Heart right ventricle (tissue), 16 donors: ENCODE measurements at regions not wholly inside any gene's neighbourhood (a gene's known extent, or its start where the extent isn't known, plus 50 kb on each side); places are given as distances from the start of the nearest gene placed in this dataset.

Experiments used
- ATAC-seq, 8 donors: fragments of 200-7000 bp; cut with Tn5 transposase; one replicate each; pipeline ENCODE4 v1.9.1; 2020; ENCODE audit warnings: mild to moderate bottlenecking in 8 of 8, moderate library complexity in 8 of 8, moderate number of reproducible peaks in 1 of 8
- DNase-seq, 2 donors: peaks; one replicate each; pipeline ENCODE4 v3.0.0-alpha.2; 2020
- H3K27ac ChIP-seq, 10 donors: fragments of 200-600 bp; sonication (generic) in 2 of 10; one replicate each; pipeline versions ENCODE4 v1.5.0 to v1.8.0; 2020 to 2022; ENCODE audit warnings: mild to moderate bottlenecking in 3 of 10
- H3K27me3 ChIP-seq, 7 donors: fragments of 200-600 bp; one replicate each; pipeline ENCODE4 v1.8.0; 2021 to 2022; ENCODE audit warnings: mild to moderate bottlenecking in 2 of 7
- H3K36me3 ChIP-seq, 9 donors: fragments of 200-600 bp; sonication (generic) in 1 of 9; one replicate each; pipeline versions ENCODE4 v1.5.0 to v1.8.0; 2020 to 2022; ENCODE audit warnings: mild to moderate bottlenecking in 2 of 9
- H3K4me1 ChIP-seq, 9 donors: fragments of 200-600 bp; sonication (generic) in 1 of 9; one replicate each; pipeline versions ENCODE4 v1.5.0 to v1.8.0; 2020 to 2022; ENCODE audit warnings: mild to moderate bottlenecking in 4 of 9
- H3K4me3 ChIP-seq, 10 donors: fragments of 200-600 bp; sonication (generic) in 2 of 10; one replicate each; pipeline versions ENCODE4 v1.5.0 to v1.8.0; 2020 to 2022; ENCODE audit warnings: mild to moderate bottlenecking in 7 of 10, moderate library complexity in 2 of 10
- H3K9me3 ChIP-seq, 11 donors: fragments of 200-600 bp in 10 of 11; sonication (generic) in 2 of 11; one replicate each; pipeline versions ENCODE4 v1.5.0 to v1.8.0; 2013 to 2022; ENCODE audit warnings: mild to moderate bottlenecking in 2 of 11, control low read depth in 1 of 11, moderate library complexity in 1 of 11
- CTCF ChIP-seq, 9 donors: fragments of 200-600 bp; sonication (generic) in 2 of 9; IDR thresholded peaks; one replicate each; pipeline versions ENCODE4 v1.5.0 to v1.8.0; 2021 to 2022; ENCODE audit warnings: antibody characterized with exemption in 9 of 9, mild to moderate bottlenecking in 5 of 9, moderate library complexity in 1 of 9
- WGBS, 2 donors: extraction: QIAGEN DNeasy Blood & Tissue Kit; methylation state at CpG; one replicate each; pipeline ENCODE4 v1.1.7; 2013; ENCODE audit warnings: inconsistent platforms in 1 of 2; 5-methylcytosine and 5-hydroxymethylcytosine counted together
- intact Hi-C, 10 donors: fragments of 100-400 bp; cut with DNase I; formaldehyde crosslinking; loops; one replicate each; pipeline versions ENCODE4 v1.11.1 to v1.14.2; 2022
- donor health status: Arrhythmogenic right ventricular cardiomyopathy.
- donor health status: ischemic (EF 13 %, LVEDD 7.1; RV severe dilation, severe dysfunction).
- donor health status: healthy with polysubstance abuse.
- donor health status: DM: no; HTN: yes; CAD: no.
- donor health status: DM: no; HTN: no; CAD: no.
- donor health status: ischemic (EF 25% LVEDD 6.9; RV normal size, moderate dysfunction).
- donor health status: ischemic (EF 25% LVEDD 5.7; RV mildly dilated, moderate dysfunction).
- donor health status: healthy.
- donor health status: DM: yes; HTN: yes; CAD: no.
- donor health status: Ischemic cardiomyopathy.
- donor health status: ischemic (EF 35%, LVEDD 5.7; RV mildly dilated, moderate dysfunction).
- donor health status: nonischemic (EF 11% LVEDD 7.7; RV severe dilation, severe dysfunction).
- donor health status: DM: yes; HTN: yes; CAD: no.
- donor health status: PGD.
- donor health status: ischemic (EF 29% LVEDD 5.4; RV normal size, mild dysfunction).
- donor health status: nonischemic (EF 23%, LVEDD 6.1; RV moderate dilation, normal function).

- no peak for TF ChIP-seq CTCF (IDR thresholded peaks at IDR 0.05)
- no peaks in the 10 kb centered on the region for H3K9me3 ChIP-seq
- DNase-seq: no peak
- H3K4me3 ChIP-seq: no peak overlapping the region
- no peaks in the 10 kb centered on the region for H3K36me3 ChIP-seq
- WGBS, 2 donors: 89 to 92% methylated on average over 10 of the region's 10 CpGs
- H3K27ac ChIP-seq: peak overlapping the region in 6 of 10 donors; percentile 72 to 88 (median 82)
- ATAC-seq: no peak
- intact Hi-C loops: loop anchor here in 4 of 10 donors (10.0 kb wide), 4 partner anchors 75 to 335 kb away; partner anchors contain the start of gene STK35 (in 1 of the 4)
- H3K27me3 ChIP-seq: no peaks in the 10 kb centered on the region
- H3K4me1 ChIP-seq: peaks cover 15 to 58% (median 36%) of the 10 kb centered on the region in 9 donors
Observed at GRCh38 chr20:1809611-1810510, 85.3 kb upstream of the SIRPA start.

- no peak for ATAC-seq
- 66 to 72% methylated on average over 2 of the region's 2 CpGs for WGBS, 2 donors
- TF ChIP-seq CTCF (IDR thresholded peaks at IDR 0.05): no peak
- Histone ChIP-seq H3K27ac (peak overlapping the region in 1 of 10 donors; percentile 88), H3K9me3 (no peaks in the 10 kb centered on the region), H3K36me3 (no peaks in the 10 kb centered on the region), H3K4me1 (peaks cover 15 to 65% (median 36%) of the 10 kb centered on the region in 9 donors), H3K27me3 (no peaks in the 10 kb centered on the region), H3K4me3 (no peak overlapping the region)
- no peak for DNase-seq
- intact Hi-C loops: loop anchor here in 3 of 10 donors (10.0 kb wide), 3 partner anchors 76 to 296 kb away; partner anchors contain the start of gene STK35 (in 1 of the 3)
Observed at GRCh38 chr20:1809131-1809572, 86.1 kb upstream of the SIRPA start.

GRCh38 chr20:1808101-1808500 lies 87.1 kb upstream of the SIRPA start:
- Histone ChIP-seq H3K27me3 (no peaks in the 10 kb centered on the region), H3K9me3 (no peaks in the 10 kb centered on the region), H3K27ac (no peak overlapping the region), H3K36me3 (no peaks in the 10 kb centered on the region), H3K4me3 (no peak overlapping the region), H3K4me1 (peaks cover 10 to 66% (median 32%) of the 10 kb centered on the region in 9 donors)
- intact Hi-C loops: loop anchor here in 3 of 10 donors (10.0 kb wide), 3 partner anchors 77 to 297 kb away; partner anchors contain the start of gene STK35 (in 1 of the 3)
- DNase-seq (no peak), ATAC-seq (no peak)
- no peak for TF ChIP-seq CTCF (IDR thresholded peaks at IDR 0.05)
- WGBS, 2 donors: 73 to 77% methylated on average over 6 of the region's 6 CpGs

GRCh38 chr20:1807394-1807793 lies 87.8 kb upstream of the SIRPA start:
- Histone ChIP-seq H3K4me1 (peaks cover 5 to 65% (median 32%) of the 10 kb centered on the region in 9 donors), H3K9me3 (no peaks in the 10 kb centered on the region), H3K27me3 (no peaks in the 10 kb centered on the region), H3K36me3 (no peaks in the 10 kb centered on the region), H3K4me3 (no peak overlapping the region), H3K27ac (no peak overlapping the region)
- WGBS, 2 donors: 71 to 80% methylated on average over 7 of the region's 7 CpGs
- intact Hi-C loops: loop anchor here in 3 of 10 donors (10.0 kb wide), 3 partner anchors 77 to 297 kb away; partner anchors contain the start of gene STK35 (in 1 of the 3)
- DNase-seq: no peak
- TF ChIP-seq CTCF (IDR thresholded peaks at IDR 0.05): no peak
- ATAC-seq: no peak
